NCI-H345 (cell line): ENCODE measurements at regions not wholly inside any gene's neighbourhood (a gene's known extent, or its start where the extent isn't known, plus 50 kb on each side); places are given as distances from the start of the nearest gene placed in this dataset.

Source experiments
- DNase-seq: peaks from one replicate; lab custom pipeline; 2025; lab: John Stamatoyannopoulos, UW

GRCh38 chr20:17858450-17859001, 110.1 kb downstream of the SNX5 start:
- no peak for DNase-seq

GRCh38 chr20:17857639-17858449, 110.8 kb downstream of the SNX5 start:
- DNase-seq, result no peak

- no peak for DNase-seq
Measured at GRCh38 chr20:17856837-17857605, 111.6 kb downstream of the SNX5 start.

GRCh38 chr20:17856024-17856564, 112.5 kb downstream of the SNX5 start:
- DNase-seq, result peak; percentile 64

GRCh38 chr20:17854307-17854903, 114.2 kb downstream of the SNX5 start:
- DNase-seq, result peak; percentile 14

GRCh38 chr20:17852323-17852722, 116.3 kb downstream of the SNX5 start:
- DNase-seq, result no peak

GRCh38 chr20:17850684-17851026, 117.9 kb downstream of the SNX5 start:
- no peak for DNase-seq

GRCh38 chr20:17849901-17850683, 118.5 kb downstream of the SNX5 start:
- DNase-seq, result no peak

GRCh38 chr20:17849138-17849900, 119.3 kb downstream of the SNX5 start:
- no peak for DNase-seq

GRCh38 chr20:17848249-17849048, 120.1 kb downstream of the SNX5 start:
- DNase-seq, result no peak

- DNase-seq, result no peak
Measured at GRCh38 chr20:17845701-17846475, 122.7 kb downstream of the SNX5 start.

GRCh38 chr20:17844549-17845298, 123.9 kb downstream of the SNX5 start:
- DNase-seq, result no peak

- no peak for DNase-seq
Measured at GRCh38 chr20:17844133-17844429, 124.5 kb downstream of the SNX5 start.

- DNase-seq, result no peak
Measured at GRCh38 chr20:17843246-17844132, 125.1 kb downstream of the SNX5 start.

GRCh38 chr20:17841751-17842215, 126.8 kb downstream of the SNX5 start:
- DNase-seq, result no peak

- no peak for DNase-seq
Measured at GRCh38 chr20:17840423-17840822, 128.2 kb downstream of the SNX5 start.

GRCh38 chr20:17838921-17839320, 129.7 kb downstream of the SNX5 start:
- no peak for DNase-seq

- no peak for DNase-seq
Measured at GRCh38 chr20:17837179-17837578, 131.4 kb downstream of the SNX5 start.
